Fibroblast of peridontal ligament (primary cell): ENCODE measurements at regions not wholly inside any gene's neighbourhood (a gene's known extent, or its start where the extent isn't known, plus 50 kb on each side); places are given as distances from the start of the nearest gene placed in this dataset.

Experiments
- DNase-seq: peaks from one replicate; pipeline ENCODE4 v3.0.0-alpha.2; 2010; ENCODE audit errors: extremely low read depth

DNA sequence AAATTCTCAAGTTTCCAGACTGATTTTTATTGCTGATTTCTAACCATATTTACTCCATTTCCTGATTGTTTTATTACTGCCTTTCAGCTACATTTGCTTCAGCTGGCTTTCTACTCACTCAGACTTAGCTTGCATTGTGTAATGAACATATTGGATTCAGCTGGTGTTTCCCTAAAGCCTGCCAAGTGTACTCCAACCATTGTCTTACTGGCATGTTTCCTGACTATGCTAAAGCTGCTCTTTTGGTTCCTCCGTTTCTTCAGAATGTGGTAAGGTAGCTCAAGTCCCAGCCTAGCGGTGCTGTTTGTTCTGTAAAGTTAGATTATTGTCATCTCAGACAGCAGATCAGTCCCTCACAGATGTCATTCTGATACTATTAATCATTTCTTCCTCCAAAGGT, 53.1 kb upstream of the GLRA2 start:
- DNase-seq, result peak; percentile 17

DNA sequence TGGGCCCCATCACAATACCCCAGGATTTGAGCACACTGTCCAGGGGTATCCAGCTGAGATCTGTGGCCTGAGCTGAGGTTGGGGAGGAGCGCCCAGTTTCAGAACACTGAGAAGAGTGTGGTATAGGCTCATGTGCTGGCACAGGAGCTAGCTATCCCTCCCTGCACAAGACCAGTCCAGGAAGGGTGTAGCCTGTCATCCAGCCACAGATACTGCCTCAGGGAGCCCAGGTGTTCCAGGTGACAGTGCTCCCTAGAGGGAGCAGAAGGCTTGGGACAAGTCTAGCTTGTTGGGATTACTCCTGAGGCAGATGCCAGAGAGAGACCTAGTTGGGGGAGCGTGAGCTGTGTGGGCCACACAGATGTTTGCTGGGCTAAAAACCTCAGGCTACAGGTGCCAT, 79.6 kb upstream of the GLRA2 start:
- DNase-seq, result no peak

DNA sequence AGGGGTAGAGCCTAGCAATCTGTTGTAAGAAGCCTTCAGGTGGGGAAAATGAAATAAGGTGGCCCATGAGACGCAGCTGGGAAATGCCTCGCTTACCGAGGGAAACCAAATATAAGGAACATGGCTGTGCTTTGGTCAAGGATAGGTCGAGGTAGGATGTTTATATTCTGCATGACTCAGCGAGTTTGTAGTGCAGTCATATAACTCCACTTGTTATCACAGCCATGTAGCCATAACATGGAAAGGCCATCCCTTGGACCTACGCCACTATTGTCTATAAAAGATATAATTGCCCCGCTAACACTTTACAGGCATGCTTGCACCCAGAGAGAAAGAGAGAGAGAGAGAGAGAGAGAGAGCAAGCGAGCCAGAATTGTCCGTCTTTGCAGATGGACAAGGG, 80.9 kb upstream of the GLRA2 start:
- no peak for DNase-seq

DNA sequence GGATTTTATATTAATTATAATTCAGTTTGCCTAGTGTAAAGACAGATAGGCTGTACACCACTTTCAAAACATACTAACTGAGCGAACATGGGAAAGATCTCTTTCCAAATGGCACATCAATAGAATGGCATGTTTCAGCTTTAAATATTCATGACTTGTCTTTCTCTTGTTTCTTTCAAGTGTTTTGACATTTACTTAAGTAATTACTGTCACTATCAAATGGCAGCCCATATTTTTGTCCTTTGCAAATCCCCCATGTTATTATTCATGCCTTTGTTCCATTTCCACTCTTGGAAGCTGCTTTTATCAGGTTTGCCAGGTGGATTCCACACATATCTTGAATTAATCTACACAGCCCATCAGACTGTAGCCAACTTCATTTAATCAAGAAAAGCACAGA, 89.2 kb upstream of the GLRA2 start:
- no peak for DNase-seq

DNA sequence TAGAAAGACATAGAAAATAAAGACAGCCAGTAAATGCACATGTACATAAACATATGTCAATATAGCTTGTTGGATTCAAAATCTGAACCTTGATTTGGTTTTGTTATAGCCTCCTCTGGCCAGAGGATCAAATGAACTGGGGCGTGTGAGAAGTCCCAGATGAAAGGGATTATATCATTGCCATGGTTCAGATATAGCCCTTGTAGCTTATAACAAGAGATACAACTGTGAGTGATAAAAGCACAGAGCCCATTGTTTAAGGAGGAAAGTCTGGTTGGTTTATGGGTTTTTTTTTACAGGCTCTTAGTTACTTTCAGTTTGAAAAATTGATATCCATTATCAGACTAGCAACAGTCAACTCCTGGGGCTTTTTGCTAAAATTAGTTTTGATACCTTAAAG, 101.7 kb upstream of the GLRA2 start:
- DNase-seq, result no peak

DNA sequence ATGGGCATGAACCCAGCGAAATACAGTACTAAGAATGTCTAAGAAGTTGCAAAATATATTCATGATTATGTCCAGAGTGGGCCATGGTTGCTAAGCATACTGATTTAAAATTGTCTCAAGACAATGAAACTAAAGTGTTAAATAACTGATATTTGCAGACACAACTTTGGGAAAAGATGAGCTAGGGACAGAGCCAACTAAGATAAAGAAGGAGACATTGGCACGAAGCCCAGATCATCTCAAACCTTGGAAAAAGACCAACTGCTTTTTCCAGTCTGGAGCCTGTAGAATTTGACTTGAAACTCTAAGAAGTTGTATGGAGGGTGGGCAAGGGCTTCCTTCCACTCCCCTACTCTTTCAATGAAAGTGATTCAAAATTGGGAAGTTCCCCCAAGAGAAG, 108.5 kb upstream of the GLRA2 start:
- no peak for DNase-seq

DNA sequence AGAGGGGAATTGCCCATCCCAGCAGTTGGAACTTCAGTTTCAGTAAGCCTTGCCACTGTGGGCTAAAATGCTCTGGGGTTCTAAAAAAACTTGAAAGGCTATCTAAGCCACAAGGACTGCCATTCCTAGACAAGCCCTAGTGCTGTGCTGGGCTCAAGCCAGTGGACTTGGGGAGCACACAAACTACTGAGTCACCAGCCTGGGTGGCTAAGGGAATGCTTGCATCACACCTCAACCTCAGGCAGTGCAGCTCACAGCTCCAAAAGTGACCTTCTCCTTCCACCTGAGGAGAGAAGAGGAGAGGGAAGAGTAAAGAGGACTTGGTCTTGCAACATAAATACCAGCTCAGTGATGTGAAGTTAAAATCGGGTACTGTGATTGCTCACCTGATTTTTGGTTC, 116.7 kb upstream of the GLRA2 start:
- DNase-seq, result no peak

DNA sequence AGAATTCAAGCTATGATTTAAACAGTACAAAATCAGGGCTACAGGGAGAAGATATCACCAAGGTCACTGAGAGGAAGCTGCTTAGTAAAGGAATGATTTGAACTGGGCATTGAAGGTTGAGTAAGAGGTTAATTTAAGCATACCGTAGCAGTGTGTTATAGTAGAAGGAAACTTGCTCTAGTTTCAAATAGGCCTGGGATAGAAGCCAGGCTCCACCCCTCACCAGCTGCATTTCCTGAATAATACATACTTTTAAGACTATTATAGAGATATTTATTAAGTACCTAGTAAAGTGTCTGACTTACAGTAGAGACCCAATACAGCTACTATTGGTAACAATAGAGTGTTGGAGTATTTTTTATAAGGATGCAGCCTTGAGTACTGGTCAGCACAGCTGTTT, 118.0 kb upstream of the GLRA2 start:
- DNase-seq, result no peak

DNA sequence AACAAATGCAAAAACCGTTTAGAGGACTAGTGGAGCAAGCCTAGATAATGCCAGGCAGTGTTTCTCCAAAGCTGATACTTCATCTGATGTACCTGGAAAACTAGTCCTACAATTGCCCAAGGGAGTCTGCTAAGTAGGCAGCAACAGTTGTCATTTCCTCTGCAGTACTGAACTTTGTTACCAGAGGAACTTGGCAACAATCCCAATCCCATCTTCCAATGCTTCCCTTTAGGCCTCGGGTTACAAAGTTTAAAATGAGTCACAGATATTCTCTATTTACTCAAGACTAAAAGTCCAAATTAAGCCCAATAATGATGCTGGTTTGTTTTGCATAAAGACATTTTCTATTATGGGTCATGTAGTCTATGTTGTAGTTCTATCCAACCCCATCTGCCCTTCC, 120.0 kb upstream of the GLRA2 start:
- peak; percentile 1 for DNase-seq

DNA sequence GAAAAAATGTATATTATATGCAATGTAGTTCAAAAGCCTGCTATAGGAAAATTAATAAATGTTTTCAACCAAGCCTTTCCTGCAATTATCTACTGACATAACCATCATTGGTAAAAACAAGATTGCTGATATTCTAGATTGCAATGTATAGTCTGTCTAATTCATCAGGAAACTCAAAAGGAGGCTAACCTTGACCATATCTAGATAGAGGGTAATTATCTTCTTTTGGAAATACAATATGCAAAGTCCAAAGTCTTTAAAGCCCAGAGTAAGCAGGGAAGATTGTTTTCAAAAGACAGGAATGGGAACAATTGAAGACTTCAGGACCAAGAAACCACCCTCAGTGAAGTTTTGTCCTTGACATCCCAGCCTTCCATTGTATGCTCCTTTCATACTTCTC, 123.1 kb upstream of the GLRA2 start:
- DNase-seq, result no peak

DNA sequence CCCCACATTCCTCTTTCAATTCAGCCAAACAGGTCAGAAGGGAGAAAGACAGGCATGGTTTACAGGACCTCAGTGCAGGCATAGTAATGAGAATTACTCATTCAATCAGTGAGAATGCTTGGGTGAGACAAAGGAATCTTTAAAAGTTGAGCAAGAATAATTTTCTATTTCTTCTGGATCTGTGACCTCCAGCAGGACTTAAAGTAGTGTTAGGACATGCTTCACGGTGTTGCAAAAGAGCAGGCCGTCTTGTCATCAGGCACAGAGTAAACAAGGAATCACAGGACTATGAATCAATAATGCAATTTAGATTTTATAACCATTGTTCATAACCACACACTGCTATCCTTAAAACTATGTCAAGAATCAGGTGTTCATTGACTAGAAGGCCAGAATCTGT, 130.6 kb upstream of the GLRA2 start:
- DNase-seq, result peak; percentile 17

DNA sequence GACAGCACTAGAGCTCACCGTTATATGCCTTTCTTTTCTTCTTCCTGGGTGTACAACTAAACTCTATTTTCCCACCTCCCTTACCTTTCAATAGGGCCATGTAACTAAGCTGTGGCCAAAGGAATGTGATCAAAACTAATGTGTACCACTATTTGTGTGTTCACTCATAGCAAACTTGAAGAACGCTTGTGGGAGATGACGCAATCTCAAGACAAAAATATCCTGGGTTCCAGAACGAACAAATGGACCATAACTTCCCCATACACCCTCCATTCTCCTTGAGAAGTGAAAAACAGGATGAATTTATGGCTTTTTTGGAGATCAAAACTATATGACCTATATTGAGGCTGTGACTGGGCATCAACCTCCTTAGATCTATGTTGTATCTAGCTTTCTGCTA, 139.7 kb upstream of the GLRA2 start:
- no peak for DNase-seq

DNA sequence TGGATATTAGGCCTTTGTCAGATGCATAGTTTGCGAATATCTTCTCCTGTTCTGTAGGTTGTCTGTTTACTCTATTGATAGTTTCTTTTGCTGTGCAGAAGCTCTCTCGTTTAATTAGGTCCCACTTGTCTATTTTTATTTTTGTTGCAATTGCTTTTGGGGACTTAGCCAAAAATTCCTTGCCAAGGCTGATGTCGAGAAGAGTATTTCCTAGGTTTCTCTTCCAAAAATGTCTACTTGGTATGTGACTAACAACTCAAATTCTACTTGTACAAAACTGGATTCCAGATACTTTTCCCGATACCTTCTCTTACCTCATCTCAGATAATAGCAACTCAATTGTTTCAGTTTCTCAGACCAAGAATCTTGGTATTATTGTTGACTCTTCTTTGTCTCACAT, 142.4 kb upstream of the GLRA2 start:
- DNase-seq, result no peak

DNA sequence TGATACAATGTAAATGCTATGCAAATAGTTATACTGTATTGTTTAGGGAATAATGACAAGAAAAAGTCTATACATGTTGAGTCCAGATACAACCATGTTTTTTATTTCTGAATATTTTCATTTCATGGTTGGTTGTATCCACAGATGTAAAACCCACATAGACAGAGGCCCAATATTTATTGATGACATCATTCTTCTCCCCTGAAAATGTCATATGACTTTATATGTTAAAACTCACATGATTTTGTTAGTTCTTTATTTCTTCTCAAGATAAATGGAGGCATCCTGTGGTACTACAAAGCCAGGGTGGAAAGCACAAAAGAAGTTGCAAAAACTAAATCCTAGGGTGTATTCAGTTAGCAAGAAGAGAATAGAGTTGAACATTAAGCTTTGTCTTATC, 149.3 kb upstream of the GLRA2 start:
- DNase-seq, result no peak

DNA sequence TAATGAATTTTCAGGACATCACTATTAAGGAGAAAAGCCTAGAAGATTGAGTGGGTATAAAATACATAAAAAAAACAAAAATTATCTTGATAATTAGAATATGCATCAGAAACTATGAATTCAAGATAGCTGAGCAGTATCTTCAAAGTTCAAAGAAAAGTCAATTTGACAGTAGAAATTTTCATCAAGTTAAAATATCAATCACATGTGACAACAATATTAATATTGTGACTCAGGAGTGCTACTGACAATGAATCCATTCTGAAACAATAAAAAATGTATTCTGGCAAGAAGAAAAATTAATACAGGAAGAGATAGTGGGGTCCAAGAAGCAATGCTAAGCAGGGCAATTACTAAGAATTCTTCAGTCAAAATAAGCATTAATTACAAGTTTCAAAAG, 151.9 kb upstream of the GLRA2 start:
- no peak for DNase-seq

DNA sequence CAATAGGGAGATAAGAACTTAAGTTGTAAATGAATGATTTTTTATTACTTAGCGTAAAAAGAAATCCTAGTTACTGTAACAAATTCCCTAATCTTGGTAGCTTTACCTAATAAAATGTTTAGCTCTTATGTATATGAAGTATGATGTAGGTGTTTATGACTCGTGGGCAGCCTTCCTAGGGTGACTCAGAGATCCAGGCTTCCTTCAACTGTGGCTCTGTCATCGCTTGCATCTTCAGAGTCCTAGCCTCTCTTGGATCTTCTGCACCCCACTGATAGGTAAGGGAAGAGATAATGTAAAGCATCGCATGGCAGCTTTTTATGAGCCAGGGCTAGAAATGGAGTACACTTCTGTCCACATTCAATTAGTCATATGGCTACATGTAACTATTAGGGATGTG, 165.6 kb upstream of the GLRA2 start:
- DNase-seq, result no peak

DNA sequence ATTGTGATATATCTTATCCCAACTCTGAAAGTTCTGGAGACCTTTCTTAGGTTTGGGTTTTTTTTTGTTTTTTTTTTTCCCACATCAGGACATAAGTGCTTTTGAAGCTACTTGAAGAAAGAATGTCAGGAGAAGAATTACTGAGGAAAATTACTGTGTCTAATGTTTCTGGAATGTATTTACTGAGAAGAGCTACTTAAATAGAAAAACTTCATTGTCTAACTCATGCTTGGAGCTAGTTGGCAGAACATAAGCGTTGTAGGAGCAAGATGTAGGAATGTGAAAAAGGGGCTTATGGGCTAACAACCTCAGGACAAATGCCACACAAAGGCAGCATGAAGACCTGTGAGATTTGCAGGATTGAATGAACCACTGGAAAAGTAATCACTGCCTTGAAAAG, 166.6 kb upstream of the GLRA2 start:
- DNase-seq, result peak; percentile 26

DNA sequence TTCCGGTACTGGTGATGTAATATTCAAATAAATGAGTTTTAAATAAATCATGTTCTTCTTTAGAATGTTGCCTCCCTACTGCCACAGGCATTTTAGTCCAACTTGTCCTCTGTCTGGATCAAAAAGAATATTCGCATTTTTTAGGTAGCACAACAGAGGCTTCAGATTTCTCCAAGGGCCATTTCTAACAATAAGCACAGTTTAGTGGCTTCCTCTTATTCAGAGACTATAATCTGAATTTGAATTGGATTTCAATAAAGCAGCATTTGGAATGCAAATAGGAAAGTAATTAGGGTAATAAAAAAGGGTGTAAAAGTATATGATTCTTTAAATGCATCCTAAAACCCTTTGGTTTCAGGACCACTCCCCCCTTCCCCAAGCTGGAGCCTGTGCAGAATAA, 167.9 kb upstream of the GLRA2 start:
- no peak for DNase-seq

DNA sequence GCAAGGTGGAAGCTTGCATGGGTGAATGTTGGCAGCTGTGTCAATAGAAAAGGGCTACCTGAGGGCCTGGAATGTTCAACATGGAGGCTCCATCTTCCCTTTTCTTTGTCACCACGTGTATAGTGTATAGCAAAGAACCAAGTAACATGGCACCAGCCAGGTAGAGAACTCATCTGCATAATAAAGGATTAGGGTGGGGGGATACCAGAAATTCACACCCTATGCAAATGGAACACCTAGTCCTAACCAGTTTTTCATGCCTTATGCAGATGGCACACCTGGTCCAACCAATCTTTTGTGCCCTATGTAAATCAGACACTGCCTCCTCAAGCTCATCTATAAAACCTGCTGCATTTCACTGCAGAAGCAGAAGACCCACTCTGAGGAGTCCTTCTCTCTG, 169.6 kb upstream of the GLRA2 start:
- DNase-seq, result no peak

DNA sequence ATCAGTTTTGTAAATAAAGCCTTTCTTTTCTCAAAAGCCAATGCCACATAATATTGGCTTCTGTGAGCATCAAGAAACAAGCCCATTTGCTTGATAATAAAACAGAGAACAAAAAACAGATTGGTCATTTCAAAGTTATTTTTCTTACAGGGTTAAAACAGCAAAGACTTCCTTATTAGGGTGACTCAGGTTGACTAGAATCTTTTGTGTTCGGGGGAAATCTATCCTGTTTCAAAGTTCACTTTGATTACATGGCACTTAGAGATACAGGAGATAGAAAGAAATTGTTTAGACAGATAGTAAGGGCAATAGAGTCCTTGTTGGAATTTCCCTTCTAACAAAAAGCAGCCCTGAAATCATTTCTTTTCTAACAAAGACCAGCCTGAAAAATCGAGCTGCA, 170.0 kb upstream of the GLRA2 start:
- no peak for DNase-seq

DNA sequence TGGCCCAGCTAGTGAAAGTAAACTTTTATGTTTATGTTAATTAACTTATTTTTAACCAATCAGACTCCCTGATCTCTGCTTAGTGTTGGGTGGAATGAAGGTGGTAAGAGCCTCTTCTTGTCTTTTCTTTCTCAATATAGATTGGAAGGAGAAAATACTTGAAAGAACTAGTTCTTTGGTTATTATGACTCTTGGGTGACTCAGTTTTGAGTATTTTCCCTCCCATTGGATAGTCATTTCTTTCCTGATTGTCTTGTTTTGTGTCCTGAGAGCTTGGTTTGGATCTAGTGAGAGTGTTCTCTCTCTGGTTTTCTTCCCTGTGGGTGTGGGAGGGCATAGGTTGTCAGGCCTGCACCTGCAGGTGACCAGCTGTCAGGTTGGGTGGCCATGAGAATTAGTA, 172.0 kb upstream of the GLRA2 start:
- DNase-seq, result no peak

DNA sequence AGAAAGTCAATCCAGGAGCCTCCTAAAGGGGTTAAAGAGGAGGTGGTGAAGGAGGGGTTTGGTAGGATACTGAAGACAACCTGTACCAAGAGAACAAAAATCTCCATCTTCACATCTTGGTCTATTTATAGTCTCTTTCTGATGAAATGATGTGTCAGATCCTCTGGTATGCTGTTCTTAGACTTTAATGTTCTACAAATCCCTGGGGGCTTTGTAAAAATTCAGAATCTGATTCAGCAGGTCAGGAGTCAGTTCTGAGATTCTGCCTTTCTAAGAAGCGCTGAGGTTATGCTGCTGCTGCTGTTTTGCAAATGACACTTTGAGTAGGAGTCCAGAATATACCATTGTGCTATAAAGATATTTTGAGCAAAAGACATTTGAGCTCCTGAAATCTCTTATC, 172.9 kb upstream of the GLRA2 start:
- DNase-seq, result peak; percentile 73

DNA sequence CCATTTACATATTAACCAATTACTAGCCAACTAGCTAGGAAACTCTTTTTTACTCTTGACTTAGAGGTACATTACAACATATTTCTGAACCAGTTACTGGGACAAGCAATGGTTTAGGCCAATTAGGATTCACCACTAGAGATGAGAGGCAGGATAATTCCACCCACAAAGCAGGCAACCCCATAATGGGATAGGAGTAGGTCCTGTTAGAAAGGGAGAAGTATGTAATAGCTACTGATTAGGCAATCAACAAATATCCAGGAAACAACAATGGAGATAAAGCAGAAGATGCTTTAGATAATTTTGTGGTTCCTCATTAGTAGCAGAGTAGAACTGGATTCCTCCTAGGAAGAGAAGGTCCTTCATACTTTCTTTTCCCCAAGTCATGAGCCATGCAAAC, 173.8 kb upstream of the GLRA2 start:
- no peak for DNase-seq

DNA sequence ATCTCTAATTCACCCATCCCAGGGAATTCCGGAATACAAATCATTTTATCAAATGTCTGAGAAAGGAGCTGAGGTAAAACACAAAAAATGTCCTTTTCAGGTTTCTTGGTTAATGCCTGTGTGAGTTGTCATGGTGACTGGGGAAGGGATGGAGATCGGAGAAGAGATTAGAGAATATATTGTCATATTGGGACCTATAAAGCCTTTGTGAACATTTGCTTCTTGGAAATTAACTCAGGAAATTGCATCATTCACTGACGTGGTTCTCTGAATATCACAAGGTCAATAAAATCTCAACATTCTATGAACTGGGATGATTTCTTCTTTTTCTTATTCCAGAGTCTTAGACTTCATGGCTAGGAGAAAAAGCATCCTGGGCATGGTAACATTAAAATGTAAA, 174.8 kb upstream of the GLRA2 start:
- DNase-seq, result peak; percentile 51

DNA sequence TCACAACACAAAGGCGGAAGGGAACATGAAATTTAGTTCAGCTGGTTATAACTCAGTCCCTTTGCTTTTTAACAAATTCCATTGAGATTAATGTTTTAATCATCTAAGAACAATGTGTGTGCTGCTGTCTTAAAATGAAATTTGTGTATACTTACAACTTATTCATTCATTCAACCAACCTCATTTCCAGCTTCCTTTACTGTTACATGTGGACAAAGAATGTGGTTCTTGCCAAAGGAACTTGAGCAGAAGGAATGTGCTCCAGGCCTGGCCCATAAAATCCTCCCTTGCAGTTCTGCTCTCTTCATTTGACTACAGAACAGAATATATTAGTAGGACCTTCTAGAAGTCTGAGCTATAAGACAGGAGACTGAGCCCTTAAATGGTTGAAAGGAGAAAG, 176.8 kb upstream of the GLRA2 start:
- peak; percentile 11 for DNase-seq
